ENCODE measurements at regions not wholly inside any gene's neighbourhood (a gene's known extent, or its start where the extent isn't known, plus 50 kb on each side); places are given as distances from the start of the nearest gene placed in this dataset.
"Not testable (repeated sequence)": the region's sequence is repeated elsewhere in the genome, so short reads cannot be mapped to it uniquely, and the experiment has no call there.

DNA sequence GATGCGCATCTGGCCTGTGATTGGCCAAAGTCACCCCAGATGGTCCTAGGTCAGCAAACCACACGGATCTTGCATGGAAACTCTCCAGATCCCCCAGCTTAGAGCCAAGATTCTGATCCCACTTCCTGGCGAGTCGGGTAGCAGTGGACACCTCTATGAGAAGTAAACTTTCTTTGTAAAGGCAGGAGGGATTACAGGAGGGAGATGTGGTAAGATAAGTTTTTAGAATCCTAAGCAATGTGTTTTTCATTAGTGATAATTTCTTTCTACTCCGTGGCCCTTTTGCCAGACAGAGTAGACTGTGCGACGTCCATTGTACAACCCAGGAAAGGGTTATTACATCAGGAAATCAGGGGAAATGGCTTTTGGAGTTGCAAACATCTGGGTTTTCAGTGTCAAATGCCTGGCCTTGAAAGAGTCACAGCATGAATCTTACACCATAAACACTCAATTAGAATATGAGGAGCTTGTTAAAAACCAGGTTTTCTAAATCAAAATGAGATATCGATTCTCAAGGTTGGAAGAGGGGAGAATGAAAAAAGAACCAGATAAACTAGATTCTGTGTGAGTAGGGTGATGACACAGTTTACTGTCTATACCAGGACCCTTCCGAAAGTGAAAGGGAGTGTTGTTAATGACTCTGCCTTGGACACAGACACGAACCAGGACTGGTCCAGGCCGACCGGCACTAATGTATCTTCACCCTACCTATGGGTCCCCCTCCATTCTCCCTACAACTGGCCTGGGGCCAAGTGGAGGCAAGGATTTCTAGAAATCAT, 61.9 kb upstream of the WAC start:
- H3K4me1 ChIP-seq (ENCODE audit: control insufficient read depth in 1 of 2, insufficient read depth in 2 of 2, low read length in 2 of 2) = no peaks in the 10 kb centered on the region
- no peaks in the 10 kb centered on the region for H3K27me3 ChIP-seq (ENCODE audit: low read depth, low read length)
- no peak overlapping the region for H3K4me3 ChIP-seq (ENCODE audit: low read depth in 1 of 2, low read length in 2 of 2)
- no peaks in the 10 kb centered on the region for H3K36me3 ChIP-seq (ENCODE audit: control insufficient read depth in 1 of 2, insufficient read depth in 2 of 2, low read length in 2 of 2)
- H3K9me3 ChIP-seq (ENCODE audit: control insufficient read depth in 1 of 2, low read length in 2 of 2) = no peaks in the 10 kb centered on the region
- no peak overlapping the region for H3K27ac ChIP-seq (ENCODE audit: low read length)

DNA sequence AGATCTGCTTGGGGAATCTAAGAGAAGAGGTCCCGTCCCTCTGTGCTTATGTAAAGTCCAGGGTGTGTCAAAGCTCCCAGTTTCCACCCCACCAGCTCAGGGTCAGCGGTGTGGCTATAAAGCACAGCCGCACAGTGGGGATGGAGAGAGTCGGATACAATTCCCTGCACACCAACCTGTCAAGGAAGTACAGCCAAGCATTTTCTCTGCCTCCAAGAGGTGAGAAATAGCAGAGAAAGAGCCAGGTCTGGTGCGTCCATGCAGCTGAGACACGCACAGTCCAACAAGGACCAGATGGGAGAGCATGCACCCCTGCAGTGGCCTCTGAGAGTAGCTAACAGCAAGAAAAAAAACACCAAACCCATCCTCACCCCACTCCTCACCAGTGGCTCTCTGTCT, 61.3 kb upstream of the WAC start:
- no peak overlapping the region for H3K4me3 ChIP-seq (ENCODE audit: low read depth in 1 of 2, low read length in 2 of 2)
- H3K36me3 ChIP-seq (ENCODE audit: control insufficient read depth in 1 of 2, insufficient read depth in 2 of 2, low read length in 2 of 2) = no peaks in the 10 kb centered on the region
- no peak overlapping the region for H3K27ac ChIP-seq (ENCODE audit: low read length)
- H3K4me1 ChIP-seq (ENCODE audit: control insufficient read depth in 1 of 2, insufficient read depth in 2 of 2, low read length in 2 of 2) = no peaks in the 10 kb centered on the region
- no peaks in the 10 kb centered on the region for H3K9me3 ChIP-seq (ENCODE audit: control insufficient read depth in 1 of 2, low read length in 2 of 2)
- H3K27me3 ChIP-seq (ENCODE audit: low read depth, low read length) = no peaks in the 10 kb centered on the region

DNA sequence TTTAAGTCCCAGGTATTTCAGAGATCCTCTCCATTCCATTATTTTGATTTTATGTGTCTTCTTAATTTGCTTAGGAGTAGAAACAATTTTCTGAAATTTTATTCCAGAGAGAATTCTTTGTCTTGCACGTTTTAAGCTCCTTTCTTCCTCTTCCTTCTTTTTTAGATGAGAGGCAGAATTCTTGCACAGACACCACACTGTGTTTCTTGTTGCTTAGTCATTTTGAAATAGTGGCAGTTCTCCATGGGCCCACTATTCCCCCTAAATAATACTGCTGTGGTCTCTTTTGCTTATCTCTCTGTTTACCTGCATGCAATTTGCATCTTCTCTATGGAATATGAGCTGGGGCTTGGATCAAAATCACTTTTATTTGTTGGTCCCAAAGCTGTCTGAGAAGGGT, 54.3 kb upstream of the WAC start:
- H3K36me3 ChIP-seq (ENCODE audit: control insufficient read depth in 1 of 2, insufficient read depth in 2 of 2, low read length in 2 of 2) = no peaks in the 10 kb centered on the region
- H3K27me3 ChIP-seq (ENCODE audit: low read depth, low read length) = no peaks in the 10 kb centered on the region
- peaks cover 0 to 4% of the 10 kb centered on the region in 2 donors for H3K9me3 ChIP-seq (ENCODE audit: control insufficient read depth in 1 of 2, low read length in 2 of 2)
- H3K27ac ChIP-seq (ENCODE audit: low read length) = no peak overlapping the region
- no peaks in the 10 kb centered on the region for H3K4me1 ChIP-seq (ENCODE audit: control insufficient read depth in 1 of 2, insufficient read depth in 2 of 2, low read length in 2 of 2)
- no peak overlapping the region for H3K4me3 ChIP-seq (ENCODE audit: low read depth in 1 of 2, low read length in 2 of 2)

DNA sequence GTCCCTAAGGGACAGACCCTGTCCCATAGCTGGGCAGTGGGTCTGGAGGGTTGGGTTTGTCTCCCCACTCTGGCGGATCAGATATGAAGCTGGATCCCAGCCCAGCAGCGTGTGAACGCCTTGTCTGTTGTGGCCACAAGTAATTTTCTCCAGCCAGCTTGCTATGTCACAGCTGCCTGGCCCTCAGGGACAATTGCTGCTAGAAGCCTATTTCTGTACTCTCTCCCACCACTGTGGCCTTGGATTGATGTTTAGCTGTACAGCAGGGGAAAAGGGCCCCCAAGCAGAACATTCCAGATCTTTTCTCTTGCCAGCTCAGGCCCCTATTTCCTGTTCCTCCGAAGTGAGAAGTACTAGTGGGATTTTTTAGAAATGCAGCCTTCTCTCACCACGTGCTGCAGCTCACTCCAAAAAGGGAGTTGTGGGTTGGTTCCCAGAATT, 53.5 kb upstream of the WAC start:
- H3K9me3 ChIP-seq (ENCODE audit: control insufficient read depth in 1 of 2, low read length in 2 of 2) = peaks cover 0 to 4% of the 10 kb centered on the region in 2 donors
- no peaks in the 10 kb centered on the region for H3K36me3 ChIP-seq (ENCODE audit: control insufficient read depth in 1 of 2, insufficient read depth in 2 of 2, low read length in 2 of 2)
- H3K4me3 ChIP-seq (ENCODE audit: low read depth in 1 of 2, low read length in 2 of 2) = no peak overlapping the region
- H3K4me1 ChIP-seq (ENCODE audit: control insufficient read depth in 1 of 2, insufficient read depth in 2 of 2, low read length in 2 of 2) = no peaks in the 10 kb centered on the region
- no peak overlapping the region for H3K27ac ChIP-seq (ENCODE audit: low read length)
- H3K27me3 ChIP-seq (ENCODE audit: low read depth, low read length) = no peaks in the 10 kb centered on the region

DNA sequence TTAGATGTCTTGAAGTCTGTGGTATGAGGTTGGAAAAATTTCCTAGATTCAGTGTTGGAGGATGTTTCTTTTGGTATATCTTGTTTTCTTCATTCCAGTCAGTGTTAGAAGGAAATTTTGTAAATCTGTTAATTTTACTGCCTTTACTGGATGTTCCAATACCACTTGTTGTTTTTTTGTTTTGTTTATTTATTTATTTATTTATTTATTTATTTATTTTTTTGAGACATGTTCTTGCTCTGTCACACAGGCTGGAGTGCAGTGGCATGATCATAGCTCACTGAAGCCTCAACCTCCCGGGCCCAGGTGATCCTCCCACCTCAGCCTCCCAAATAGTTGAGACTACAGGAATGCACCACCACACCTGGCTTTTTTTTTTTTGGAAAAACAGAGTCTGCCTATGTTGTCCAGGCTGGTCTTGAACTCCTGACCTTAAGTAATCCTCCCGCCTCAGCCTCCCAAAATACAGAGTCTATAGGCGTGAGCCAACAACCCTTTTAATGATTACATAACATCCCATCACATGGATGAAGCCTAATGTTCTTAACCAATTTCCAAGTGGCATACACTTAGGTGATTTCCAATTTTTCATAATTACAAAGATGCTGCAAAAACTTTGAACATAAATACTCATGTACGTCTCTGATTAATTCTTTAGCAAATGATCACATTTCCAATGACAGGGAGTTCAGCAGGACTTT, 52.8 kb upstream of the WAC start:
- Histone ChIP-seq H3K27ac (ENCODE audit: low read length) (no peak overlapping the region), H3K9me3 (ENCODE audit: control insufficient read depth in 1 of 2, low read length in 2 of 2) (peaks cover 0 to 4% of the 10 kb centered on the region in 2 donors), H3K4me1 (ENCODE audit: control insufficient read depth in 1 of 2, insufficient read depth in 2 of 2, low read length in 2 of 2) (no peaks in the 10 kb centered on the region), H3K27me3 (ENCODE audit: low read depth, low read length) (no peaks in the 10 kb centered on the region), H3K36me3 (ENCODE audit: control insufficient read depth in 1 of 2, insufficient read depth in 2 of 2, low read length in 2 of 2) (no peaks in the 10 kb centered on the region), H3K4me3 (ENCODE audit: low read depth in 1 of 2, low read length in 2 of 2) (no peak overlapping the region)

DNA sequence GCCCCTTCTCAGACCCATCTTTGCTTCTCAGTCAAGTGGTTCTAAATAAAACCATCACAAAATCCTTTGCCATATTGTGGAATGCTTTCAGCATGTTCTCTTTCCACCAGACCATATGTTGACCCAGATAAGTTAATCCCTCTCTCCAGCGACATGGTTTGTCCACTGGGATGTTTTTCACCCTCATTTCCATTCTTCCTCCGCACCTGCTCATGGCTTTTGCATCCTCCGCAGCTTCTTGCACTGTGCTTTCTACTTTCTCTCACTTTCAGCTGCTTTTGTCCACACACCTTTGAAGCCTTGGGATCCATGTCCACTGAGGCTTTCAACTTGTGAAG, 52.3 kb upstream of the WAC start:
- no peak overlapping the region for H3K4me3 ChIP-seq (ENCODE audit: low read depth in 1 of 2, low read length in 2 of 2)
- H3K27ac ChIP-seq (ENCODE audit: low read length) = no peak overlapping the region
- H3K4me1 ChIP-seq (ENCODE audit: control insufficient read depth in 1 of 2, insufficient read depth in 2 of 2, low read length in 2 of 2) = no peaks in the 10 kb centered on the region
- H3K27me3 ChIP-seq (ENCODE audit: low read depth, low read length) = no peaks in the 10 kb centered on the region
- no peaks in the 10 kb centered on the region for H3K36me3 ChIP-seq (ENCODE audit: control insufficient read depth in 1 of 2, insufficient read depth in 2 of 2, low read length in 2 of 2)
- peaks cover 0 to 4% of the 10 kb centered on the region in 2 donors for H3K9me3 ChIP-seq (ENCODE audit: control insufficient read depth in 1 of 2, low read length in 2 of 2)

DNA sequence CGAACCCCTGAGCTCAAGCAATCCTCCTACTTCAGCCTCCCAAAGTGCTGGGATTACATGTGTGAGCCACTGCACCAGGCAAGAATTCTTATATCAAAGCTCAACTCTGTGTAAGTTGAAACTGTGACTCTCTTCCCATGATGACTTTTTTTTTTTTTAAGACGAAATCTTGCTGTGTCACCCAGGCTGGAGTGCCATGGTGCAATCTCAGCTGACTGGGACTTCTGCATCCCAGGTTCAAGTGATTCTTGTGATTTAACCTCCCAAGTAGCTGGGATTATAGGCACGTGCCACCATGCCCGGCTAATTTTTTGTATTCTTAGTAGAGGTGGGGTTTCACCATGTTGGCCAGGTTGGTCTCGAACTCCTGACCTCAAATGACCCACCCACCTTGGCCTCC, 51.6 kb upstream of the WAC start:
- H3K27me3 ChIP-seq (ENCODE audit: low read depth, low read length); H3K4me1 ChIP-seq (ENCODE audit: control insufficient read depth in 1 of 2, insufficient read depth in 2 of 2, low read length in 2 of 2); H3K36me3 ChIP-seq (ENCODE audit: control insufficient read depth in 1 of 2, insufficient read depth in 2 of 2, low read length in 2 of 2); H3K27ac ChIP-seq (ENCODE audit: low read length); H3K9me3 ChIP-seq (ENCODE audit: control insufficient read depth in 1 of 2, low read length in 2 of 2); H3K4me3 ChIP-seq (ENCODE audit: low read depth in 1 of 2, low read length in 2 of 2): not testable (repeated sequence)

DNA sequence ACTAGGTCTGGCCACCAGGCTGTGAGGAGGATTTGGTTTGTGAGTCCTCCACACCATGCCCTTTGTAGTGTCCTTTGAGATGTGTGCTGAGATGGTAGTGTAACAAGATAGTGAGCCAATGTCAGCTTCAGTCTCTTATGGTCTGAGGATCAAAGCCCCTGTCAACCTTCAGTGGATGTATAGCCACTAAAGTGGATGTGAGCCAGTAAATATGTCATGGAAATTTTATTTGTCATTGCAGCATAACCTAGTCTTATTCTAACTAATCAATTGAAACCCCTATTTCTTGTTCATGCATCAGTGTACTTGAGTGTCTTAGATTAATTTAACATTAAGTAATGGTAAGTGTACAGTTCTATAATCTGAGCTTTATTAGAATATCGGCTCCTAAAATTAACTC, 51.0 kb upstream of the WAC start:
- H3K4me1 ChIP-seq (ENCODE audit: control insufficient read depth in 1 of 2, insufficient read depth in 2 of 2, low read length in 2 of 2) = no peaks in the 10 kb centered on the region
- H3K9me3 ChIP-seq (ENCODE audit: control insufficient read depth in 1 of 2, low read length in 2 of 2) = peaks cover 0 to 4% of the 10 kb centered on the region in 2 donors
- no peak overlapping the region for H3K27ac ChIP-seq (ENCODE audit: low read length)
- H3K27me3 ChIP-seq (ENCODE audit: low read depth, low read length) = no peaks in the 10 kb centered on the region
- no peaks in the 10 kb centered on the region for H3K36me3 ChIP-seq (ENCODE audit: control insufficient read depth in 1 of 2, insufficient read depth in 2 of 2, low read length in 2 of 2)
- no peak overlapping the region for H3K4me3 ChIP-seq (ENCODE audit: low read depth in 1 of 2, low read length in 2 of 2)
